ENCODE measurements at regions not wholly inside any gene's neighbourhood (a gene's known extent, or its start where the extent isn't known, plus 50 kb on each side); places are given as distances from the start of the nearest gene placed in this dataset.

DNA sequence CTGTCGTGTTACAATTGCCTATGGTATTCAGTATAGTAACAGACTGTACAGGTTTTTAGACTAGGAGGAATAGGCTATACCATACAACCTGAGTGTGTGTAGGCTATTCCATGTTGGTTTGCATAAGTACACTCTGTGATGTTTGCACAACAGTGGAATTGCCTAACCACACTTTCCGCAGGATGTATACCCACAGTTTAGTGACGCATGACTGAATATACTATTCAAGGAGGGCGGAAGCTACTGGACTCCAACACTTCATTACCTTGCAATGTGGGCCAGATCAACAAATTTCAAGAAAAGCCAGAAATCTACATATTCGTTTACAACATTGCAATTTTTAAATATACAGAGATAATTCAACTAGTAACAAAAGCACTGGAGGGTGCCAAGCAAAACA, 317.2 kb downstream of the PDGFC start:
- TF ChIP-seq CTCF (IDR thresholded peaks at IDR 0.05), result no peak
- Histone ChIP-seq H3K27ac (no peak overlapping the region), H3K9me3 (peaks cover 4% of the 10 kb centered on the region), H3K36me3 (ENCODE audit: insufficient read depth in 1 of 2, low read depth in 1 of 2) (no peaks in the 10 kb centered on the region), H3K4me1 (no peaks in the 10 kb centered on the region), H3K4me3 (no peak overlapping the region), H3K27me3 (ENCODE audit: insufficient read depth in 3 of 3, low read length in 2 of 3) (no peaks in the 10 kb centered on the region)
- intact Hi-C loops (cut with DNase I), result no loop called here
- 91 to 96% (median 95%) methylated on average over 5 of the region's 5 CpGs for WGBS, 3 donors
- ATAC-seq, result no peak
- no peak for DNase-seq

- ATAC-seq (no peak), DNase-seq (no peak)
- Histone ChIP-seq H3K4me1 (no peaks in the 10 kb centered on the region), H3K27me3 (ENCODE audit: insufficient read depth in 3 of 3, low read length in 2 of 3) (peaks cover 0 to 2% (median 0%) of the 10 kb centered on the region in 3 donors), H3K4me3 (no peak overlapping the region), H3K36me3 (ENCODE audit: insufficient read depth in 1 of 2, low read depth in 1 of 2) (no peaks in the 10 kb centered on the region), H3K27ac (no peak overlapping the region), H3K9me3 (peaks cover 3% of the 10 kb centered on the region)
- no peak for TF ChIP-seq CTCF (IDR thresholded peaks at IDR 0.05)
- intact Hi-C loops (cut with DNase I), result no loop called here
These were observed 327.8 kb downstream of the PDGFC start for GRCh38 chr4:156643826-156644225.

GRCh38 chr4:156642161-156642560, 329.4 kb downstream of the PDGFC start:
- no peak for ATAC-seq
- Histone ChIP-seq H3K36me3 (ENCODE audit: insufficient read depth in 1 of 2, low read depth in 1 of 2) (no peaks in the 10 kb centered on the region), H3K27ac (no peak overlapping the region), H3K4me1 (no peaks in the 10 kb centered on the region), H3K9me3 (no peaks in the 10 kb centered on the region), H3K4me3 (no peak overlapping the region), H3K27me3 (ENCODE audit: insufficient read depth in 3 of 3, low read length in 2 of 3) (no peaks in the 10 kb centered on the region)
- no peak for DNase-seq
- no peak for TF ChIP-seq CTCF (IDR thresholded peaks at IDR 0.05)
- WGBS, 3 donors, result 63 to 75% (median 70%) methylated on average over 3 of the region's 3 CpGs
- intact Hi-C loops (cut with DNase I), result no loop called here

- Histone ChIP-seq H3K27me3 (ENCODE audit: insufficient read depth in 3 of 3, low read length in 2 of 3) (no peaks in the 10 kb centered on the region), H3K4me3 (no peak overlapping the region), H3K27ac (no peak overlapping the region), H3K4me1 (no peaks in the 10 kb centered on the region), H3K36me3 (ENCODE audit: insufficient read depth in 1 of 2, low read depth in 1 of 2) (no peaks in the 10 kb centered on the region), H3K9me3 (no peaks in the 10 kb centered on the region)
- no peak for DNase-seq
- 50 to 59% (median 51%) methylated on average over 4 of the region's 4 CpGs for WGBS, 3 donors
- ATAC-seq, result no peak
- intact Hi-C loops (cut with DNase I), result no loop called here
- TF ChIP-seq CTCF (IDR thresholded peaks at IDR 0.05), result no peak
These were observed 332.5 kb downstream of the PDGFC start for GRCh38 chr4:156638925-156639605.

- Histone ChIP-seq H3K4me3 (no peak overlapping the region), H3K4me1 (no peaks in the 10 kb centered on the region), H3K27me3 (ENCODE audit: insufficient read depth in 3 of 3, low read length in 2 of 3) (no peaks in the 10 kb centered on the region), H3K27ac (no peak overlapping the region), H3K9me3 (no peaks in the 10 kb centered on the region), H3K36me3 (ENCODE audit: insufficient read depth in 1 of 2, low read depth in 1 of 2) (no peaks in the 10 kb centered on the region)
- intact Hi-C loops (cut with DNase I), result no loop called here
- 24 to 32% (median 32%) methylated on average over 5 of the region's 5 CpGs for WGBS, 3 donors
- no peak for ATAC-seq
- no peak for TF ChIP-seq CTCF (IDR thresholded peaks at IDR 0.05)
- no peak for DNase-seq
These were observed 333.3 kb downstream of the PDGFC start for GRCh38 chr4:156638334-156638733.
